ENCODE measurements at regions not wholly inside any gene's neighbourhood (a gene's known extent, or its start where the extent isn't known, plus 50 kb on each side); places are given as distances from the start of the nearest gene placed in this dataset.
A peak's percentile ranks its signal among the peaks of the same experiment; 100 is the strongest.

DNA sequence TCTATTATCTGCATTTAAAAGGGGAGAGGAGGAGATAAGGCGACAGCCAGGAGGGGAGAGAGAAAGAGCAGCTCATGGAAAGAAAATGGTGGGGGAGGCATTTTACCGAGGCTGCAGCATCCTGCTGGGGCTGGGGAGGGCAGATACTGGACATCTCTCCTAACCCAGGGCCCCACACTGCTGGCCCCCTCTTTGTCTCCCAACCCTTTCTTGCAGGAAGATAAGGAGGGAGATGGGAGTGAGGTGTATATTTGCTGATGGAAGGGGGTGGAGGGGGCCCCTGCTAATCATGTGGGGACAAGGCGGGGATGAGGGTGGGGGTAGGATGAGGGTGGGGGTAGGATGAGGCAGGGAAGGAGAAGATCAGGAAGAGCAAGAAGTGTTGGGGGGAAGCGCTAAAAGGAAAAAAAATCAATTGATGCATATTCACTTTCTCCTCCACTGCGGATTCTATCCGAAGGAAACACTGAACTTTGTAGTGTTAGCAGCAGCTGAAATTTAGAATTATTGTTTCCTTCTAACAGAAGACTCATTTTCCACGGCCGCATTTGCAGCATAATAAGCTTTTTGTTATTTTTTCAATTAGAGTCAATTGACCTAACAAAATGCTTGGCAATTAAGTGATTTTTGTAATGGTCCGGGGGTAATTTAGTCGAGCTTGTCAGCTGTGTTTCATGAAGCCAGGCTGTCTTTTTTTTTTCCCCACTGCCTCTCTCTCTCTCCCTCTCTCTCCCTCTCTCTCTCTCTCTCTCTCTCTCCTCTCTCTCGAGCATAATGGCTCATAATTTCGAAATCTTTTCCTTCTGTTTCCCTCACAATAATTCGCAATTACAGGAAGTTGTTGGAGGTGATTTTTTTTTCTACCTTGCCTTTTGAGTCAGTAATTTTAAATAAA is 1134.6 kb downstream of the BCL11B start:
- Histone ChIP-seq H3K27me3 (replicated peaks; ENCODE audit: insufficient read depth) (peaks cover 9% of the 10 kb centered on the region), H3K9me3 (no peaks in the 10 kb centered on the region), H3K36me3 (no peaks in the 10 kb centered on the region), H3K4me1 (replicated peaks) (no peaks in the 10 kb centered on the region), H3K4me3 (no peak overlapping the region), H3K27ac (no peak overlapping the region)
- TF ChIP-seq POLR2A (IDR thresholded peaks at IDR 0.05) (no peak), POLR2AphosphoS5 (IDR thresholded peaks at IDR 0.05) (no peak)
- TF ChIP-seq, protein P1, sequence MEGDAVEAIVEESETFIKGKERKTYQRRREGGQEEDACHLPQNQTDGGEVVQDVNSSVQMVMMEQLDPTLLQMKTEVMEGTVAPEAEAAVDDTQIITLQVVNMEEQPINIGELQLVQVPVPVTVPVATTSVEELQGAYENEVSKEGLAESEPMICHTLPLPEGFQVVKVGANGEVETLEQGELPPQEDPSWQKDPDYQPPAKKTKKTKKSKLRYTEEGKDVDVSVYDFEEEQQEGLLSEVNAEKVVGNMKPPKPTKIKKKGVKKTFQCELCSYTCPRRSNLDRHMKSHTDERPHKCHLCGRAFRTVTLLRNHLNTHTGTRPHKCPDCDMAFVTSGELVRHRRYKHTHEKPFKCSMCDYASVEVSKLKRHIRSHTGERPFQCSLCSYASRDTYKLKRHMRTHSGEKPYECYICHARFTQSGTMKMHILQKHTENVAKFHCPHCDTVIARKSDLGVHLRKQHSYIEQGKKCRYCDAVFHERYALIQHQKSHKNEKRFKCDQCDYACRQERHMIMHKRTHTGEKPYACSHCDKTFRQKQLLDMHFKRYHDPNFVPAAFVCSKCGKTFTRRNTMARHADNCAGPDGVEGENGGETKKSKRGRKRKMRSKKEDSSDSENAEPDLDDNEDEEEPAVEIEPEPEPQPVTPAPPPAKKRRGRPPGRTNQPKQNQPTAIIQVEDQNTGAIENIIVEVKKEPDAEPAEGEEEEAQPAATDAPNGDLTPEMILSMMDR (IDR thresholded peaks at IDR 0.05): no peak
- intact Hi-C loops (cut with DNase I): no loop called here
- DNase-seq (ENCODE audit: low spot score): no peak
- 36% methylated on average over 13 of the region's 13 CpGs for WGBS

DNA sequence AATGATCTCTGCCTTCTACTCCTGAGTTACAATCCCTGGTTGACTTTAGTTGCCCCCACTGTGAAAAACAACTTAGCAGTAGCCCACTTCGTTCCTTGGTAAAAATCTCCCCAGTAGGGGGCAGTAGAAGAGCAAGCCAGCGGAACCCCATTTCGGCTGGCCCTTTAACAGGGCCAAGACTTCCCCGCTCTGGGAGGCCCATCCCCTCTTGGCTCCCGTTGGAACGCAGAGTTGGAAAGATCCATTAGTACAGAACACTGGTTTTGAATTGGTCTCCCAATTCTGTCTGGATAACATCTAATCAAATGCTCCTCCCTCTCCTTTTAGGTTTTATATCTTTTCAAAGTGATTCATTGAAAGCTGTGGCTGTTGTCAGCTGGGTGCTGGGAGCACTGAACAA is 1133.3 kb downstream of the BCL11B start:
- Histone ChIP-seq H3K4me1 (replicated peaks) (no peaks in the 10 kb centered on the region), H3K27ac (no peak overlapping the region)
- intact Hi-C loops (cut with DNase I): no loop called here

DNA sequence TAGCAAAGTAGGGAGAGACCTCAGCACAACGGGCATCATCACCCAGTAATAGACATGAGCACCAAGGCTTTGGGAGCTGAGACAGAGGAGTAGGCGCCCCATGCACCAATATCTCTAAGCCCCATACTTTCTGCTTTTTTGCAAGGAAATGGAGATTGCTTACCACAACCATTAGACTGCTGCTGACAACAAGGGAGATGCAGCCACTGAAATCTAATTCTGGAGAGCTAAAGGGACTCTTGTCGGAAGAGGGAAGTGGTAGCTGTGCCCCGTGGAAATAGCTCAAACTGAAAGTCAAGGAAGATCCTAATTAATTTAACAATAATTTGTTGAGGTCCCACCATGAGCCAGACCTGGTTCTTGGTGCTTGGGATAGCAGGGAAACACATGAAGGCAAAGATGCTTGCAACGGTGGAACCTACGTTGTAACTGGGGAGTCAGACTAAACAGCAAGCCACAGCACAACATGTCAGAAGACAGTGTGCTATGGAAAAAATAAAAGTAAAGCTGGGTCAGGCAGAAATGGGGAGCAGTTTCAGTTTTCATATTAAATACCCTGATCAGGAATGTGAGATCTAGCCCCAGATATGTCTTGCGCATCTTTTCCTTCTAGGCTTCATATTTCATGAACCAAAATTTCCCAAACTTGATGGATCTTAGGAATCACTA is 1131.0 kb downstream of the BCL11B start:
- Histone ChIP-seq H3K36me3 (no peaks in the 10 kb centered on the region), H3K4me3 (no peak overlapping the region), H3K27me3 (replicated peaks; ENCODE audit: insufficient read depth) (peaks cover 9% of the 10 kb centered on the region), H3K9me3 (no peaks in the 10 kb centered on the region), H3K27ac (no peak overlapping the region), H3K4me1 (replicated peaks) (no peaks in the 10 kb centered on the region)
- DNase-seq (ENCODE audit: low spot score): no peak
- intact Hi-C loops (cut with DNase I): no loop called here
- 82% methylated on average over 7 of the region's 7 CpGs for WGBS
- TF ChIP-seq POLR2A (IDR thresholded peaks at IDR 0.05): no peak
- TF ChIP-seq POLR2AphosphoS5 (IDR thresholded peaks at IDR 0.05): no peak
- TF ChIP-seq, protein P1 (IDR thresholded peaks at IDR 0.05): no peak

More for the DNA sequence above, 1133.3 kb downstream of the BCL11B start:
- Histone ChIP-seq H3K27me3 (replicated peaks; ENCODE audit: insufficient read depth) (peaks cover 9% of the 10 kb centered on the region), H3K36me3 (no peaks in the 10 kb centered on the region), H3K4me3 (no peak overlapping the region), H3K9me3 (no peaks in the 10 kb centered on the region)
- WGBS: 10% methylated on average over 6 of the region's 6 CpGs
- DNase-seq (ENCODE audit: low spot score): peak; percentile 41
- TF ChIP-seq POLR2AphosphoS5 (IDR thresholded peaks at IDR 0.05): no peak
- TF ChIP-seq, protein P1 (IDR thresholded peaks at IDR 0.05): peak; percentile 31 to 68 (median 54)

DNA sequence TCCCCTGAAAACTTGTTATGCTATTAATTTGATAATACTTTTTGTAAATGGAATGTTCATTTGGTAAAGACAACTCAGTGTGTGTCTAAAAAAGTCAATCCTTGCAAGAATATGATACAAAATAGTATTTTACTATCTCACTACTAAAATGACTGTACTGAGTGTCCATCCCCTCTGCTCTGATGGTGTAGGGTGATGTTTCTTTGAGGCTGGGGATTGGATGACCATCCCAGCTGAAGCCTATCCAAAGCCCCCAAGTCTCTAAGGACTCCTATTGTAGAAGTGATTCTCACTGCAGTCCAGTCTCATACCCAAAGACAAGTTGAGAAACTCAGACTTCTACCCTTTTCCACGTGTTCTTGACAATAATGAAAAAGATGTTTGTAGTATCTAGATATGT is 1128.4 kb downstream of the BCL11B start:
- no peak overlapping the region for H3K27ac ChIP-seq
- no peaks in the 10 kb centered on the region for H3K9me3 ChIP-seq
- H3K36me3 ChIP-seq: no peaks in the 10 kb centered on the region
- DNase-seq (ENCODE audit: low spot score): no peak
- no peaks in the 10 kb centered on the region for H3K4me1 ChIP-seq (replicated peaks)
- no peak for TF ChIP-seq POLR2AphosphoS5 (IDR thresholded peaks at IDR 0.05)
- TF ChIP-seq POLR2A (IDR thresholded peaks at IDR 0.05): no peak
- TF ChIP-seq, protein P1 (IDR thresholded peaks at IDR 0.05): no peak
- H3K4me3 ChIP-seq: no peak overlapping the region
- no peaks in the 10 kb centered on the region for H3K27me3 ChIP-seq (replicated peaks; ENCODE audit: insufficient read depth)
- 82% methylated on average over 1 of the region's 1 CpG for WGBS
- intact Hi-C loops (cut with DNase I): no loop called here

All from prostate gland (tissue), 2 donors.